ENCODE measurements at regions not wholly inside any gene's neighbourhood (a gene's known extent, or its start where the extent isn't known, plus 50 kb on each side); places are given as distances from the start of the nearest gene placed in this dataset.
"Not testable (repeated sequence)": the region's sequence is repeated elsewhere in the genome, so short reads cannot be mapped to it uniquely, and the experiment has no call there.

DNA sequence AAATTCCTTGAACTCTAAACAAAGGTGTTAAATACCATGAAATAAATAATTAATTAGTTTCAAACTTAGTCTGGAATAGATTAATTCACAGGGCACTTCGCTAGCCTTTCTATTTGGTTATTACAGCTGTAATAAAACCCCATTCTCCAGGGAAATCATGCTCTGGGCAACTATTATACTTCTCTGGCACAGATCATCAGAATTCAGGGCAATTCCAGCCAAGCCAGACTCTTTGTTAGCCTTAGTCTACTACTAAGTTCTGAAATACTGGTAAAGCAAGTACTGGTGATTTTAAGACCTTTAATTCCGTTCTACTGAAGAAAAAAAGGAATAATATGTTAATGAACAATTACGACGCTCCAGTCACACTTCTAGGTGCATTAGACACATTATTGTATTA is 123.4 kb upstream of the PDE1A start:
- TF ChIP-seq ZFX (IDR thresholded peaks at IDR 0.05), result no peak
- TF ChIP-seq, protein P1, sequence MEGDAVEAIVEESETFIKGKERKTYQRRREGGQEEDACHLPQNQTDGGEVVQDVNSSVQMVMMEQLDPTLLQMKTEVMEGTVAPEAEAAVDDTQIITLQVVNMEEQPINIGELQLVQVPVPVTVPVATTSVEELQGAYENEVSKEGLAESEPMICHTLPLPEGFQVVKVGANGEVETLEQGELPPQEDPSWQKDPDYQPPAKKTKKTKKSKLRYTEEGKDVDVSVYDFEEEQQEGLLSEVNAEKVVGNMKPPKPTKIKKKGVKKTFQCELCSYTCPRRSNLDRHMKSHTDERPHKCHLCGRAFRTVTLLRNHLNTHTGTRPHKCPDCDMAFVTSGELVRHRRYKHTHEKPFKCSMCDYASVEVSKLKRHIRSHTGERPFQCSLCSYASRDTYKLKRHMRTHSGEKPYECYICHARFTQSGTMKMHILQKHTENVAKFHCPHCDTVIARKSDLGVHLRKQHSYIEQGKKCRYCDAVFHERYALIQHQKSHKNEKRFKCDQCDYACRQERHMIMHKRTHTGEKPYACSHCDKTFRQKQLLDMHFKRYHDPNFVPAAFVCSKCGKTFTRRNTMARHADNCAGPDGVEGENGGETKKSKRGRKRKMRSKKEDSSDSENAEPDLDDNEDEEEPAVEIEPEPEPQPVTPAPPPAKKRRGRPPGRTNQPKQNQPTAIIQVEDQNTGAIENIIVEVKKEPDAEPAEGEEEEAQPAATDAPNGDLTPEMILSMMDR (conservative IDR thresholded peaks at IDR 0.05), result no peak
- H3K27ac ChIP-seq, result no peak overlapping the region

DNA sequence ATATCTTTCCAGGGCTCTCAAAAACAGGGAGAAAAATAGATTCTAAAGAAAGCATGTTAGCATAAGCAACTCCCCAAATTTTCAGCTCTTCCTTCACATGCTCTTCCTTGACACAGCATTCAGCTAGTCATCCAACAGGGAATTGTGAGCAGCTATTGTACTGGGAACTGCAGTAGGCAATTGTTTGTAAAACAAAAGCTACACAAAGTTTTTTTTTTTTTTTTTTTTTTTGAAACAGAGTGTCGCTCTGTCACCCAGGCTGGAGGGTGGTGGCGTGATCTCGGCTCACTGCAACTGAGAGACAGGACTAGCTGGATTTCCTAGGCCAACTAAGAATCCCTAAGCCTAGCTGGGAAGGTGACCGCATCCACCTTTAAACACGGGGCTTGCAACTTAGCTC is 125.4 kb upstream of the PDE1A start:
- not testable (repeated sequence) for H3K27ac ChIP-seq

DNA sequence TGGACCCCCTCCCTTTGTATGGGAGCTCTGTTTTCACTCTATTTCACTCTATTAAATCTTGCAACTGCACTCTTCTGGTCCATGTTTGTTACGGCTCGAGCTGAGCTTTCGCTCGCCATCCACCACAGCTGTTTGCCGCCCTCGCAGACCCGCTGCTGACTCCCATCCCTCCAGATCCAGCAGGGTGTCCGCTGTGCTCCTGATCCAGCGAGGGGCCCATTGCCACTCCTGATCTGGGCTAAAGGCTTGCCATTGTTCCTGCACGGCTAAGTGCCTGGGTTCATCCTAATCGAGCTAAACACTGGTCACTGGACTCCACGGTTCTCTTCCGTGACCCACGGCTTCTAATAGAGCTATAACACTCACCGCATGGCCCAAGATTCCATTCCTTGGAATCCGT is 125.9 kb upstream of the PDE1A start:
- not testable (repeated sequence) for H3K27ac ChIP-seq

DNA sequence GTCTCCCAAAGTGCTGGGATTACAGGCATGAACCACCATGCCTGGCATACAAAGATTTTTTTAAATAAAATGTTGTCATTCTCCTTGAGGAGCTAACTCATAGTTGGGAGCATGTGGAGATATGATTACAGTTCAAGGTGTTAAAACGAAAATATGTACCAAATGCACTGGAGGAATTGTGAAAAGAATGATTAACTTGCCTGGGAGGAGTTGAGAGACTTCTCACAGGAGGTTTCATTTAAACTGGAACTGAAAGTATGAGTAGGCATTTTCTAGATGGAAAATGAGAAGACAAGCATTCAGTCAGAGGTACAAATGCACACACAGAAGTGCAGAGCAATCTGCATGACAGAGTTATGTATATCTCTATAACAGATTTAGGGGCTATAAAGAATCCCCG is 126.6 kb upstream of the PDE1A start:
- no peak overlapping the region for H3K27ac ChIP-seq
- TF ChIP-seq, protein P1 (conservative IDR thresholded peaks at IDR 0.05), result no peak

DNA sequence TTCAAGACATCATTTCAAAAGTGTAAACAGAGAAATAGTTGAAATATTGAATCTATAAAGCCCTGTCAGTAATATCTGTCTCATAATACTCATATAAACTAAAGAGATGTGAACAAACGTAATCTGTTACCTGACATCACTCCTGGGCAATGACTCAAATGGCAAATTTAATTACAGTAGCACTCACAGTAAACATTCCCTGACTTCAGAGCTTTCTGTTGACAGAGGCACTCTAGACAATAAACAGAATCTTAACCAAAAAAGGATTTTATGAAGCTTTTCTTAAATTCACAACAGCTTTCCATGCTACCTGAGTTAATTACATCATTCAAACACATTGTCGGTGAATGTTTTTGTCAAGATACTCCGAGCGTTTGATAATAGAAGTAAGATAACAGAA is 128.1 kb upstream of the PDE1A start:
- no peak overlapping the region for H3K27ac ChIP-seq
- TF ChIP-seq, protein P1 (conservative IDR thresholded peaks at IDR 0.05), result no peak
- no peak for TF ChIP-seq ZFX (IDR thresholded peaks at IDR 0.05)

DNA sequence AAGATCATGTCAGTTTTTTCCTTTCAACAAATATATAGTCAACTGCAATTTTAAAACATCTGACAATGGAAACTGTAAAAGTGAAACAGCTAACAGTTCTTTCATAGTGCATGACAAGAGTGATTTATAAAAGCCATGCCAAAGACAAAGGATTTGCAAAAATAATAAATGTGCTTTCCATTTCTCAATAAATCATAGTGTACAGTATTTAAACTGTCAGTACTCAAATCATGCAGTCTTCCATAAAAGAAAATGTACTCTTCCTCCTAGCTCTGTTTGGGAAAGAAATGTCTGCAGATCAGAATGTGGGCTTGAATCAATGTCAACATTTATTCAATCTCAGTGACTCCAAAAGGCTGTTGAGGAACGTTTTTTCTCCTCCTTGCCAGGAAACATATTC is 131.7 kb upstream of the PDE1A start:
- H3K27ac ChIP-seq, result no peak overlapping the region
- TF ChIP-seq ZFX (IDR thresholded peaks at IDR 0.05), result no peak
- TF ChIP-seq, protein P1 (conservative IDR thresholded peaks at IDR 0.05), result no peak

DNA sequence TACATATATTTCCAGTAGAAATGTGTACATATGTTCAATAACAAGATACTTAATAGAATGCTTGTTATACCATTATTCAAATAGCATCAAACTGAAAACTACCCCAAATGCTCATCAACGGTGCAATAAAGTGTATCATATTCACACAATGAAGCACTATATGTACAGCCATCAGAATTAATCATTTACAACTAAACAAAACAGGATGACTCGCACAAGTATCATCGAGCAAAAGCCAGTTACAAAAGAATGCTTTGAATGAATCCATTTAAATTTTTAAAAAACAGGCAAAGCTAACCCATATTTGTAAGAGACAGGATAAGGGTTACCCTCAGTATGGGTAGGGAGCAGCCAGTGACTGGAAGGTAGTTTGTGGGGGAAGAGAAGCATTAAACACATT is 132.8 kb upstream of the PDE1A start:
- no peak overlapping the region for H3K27ac ChIP-seq
- TF ChIP-seq, protein P1 (conservative IDR thresholded peaks at IDR 0.05), result no peak

DNA sequence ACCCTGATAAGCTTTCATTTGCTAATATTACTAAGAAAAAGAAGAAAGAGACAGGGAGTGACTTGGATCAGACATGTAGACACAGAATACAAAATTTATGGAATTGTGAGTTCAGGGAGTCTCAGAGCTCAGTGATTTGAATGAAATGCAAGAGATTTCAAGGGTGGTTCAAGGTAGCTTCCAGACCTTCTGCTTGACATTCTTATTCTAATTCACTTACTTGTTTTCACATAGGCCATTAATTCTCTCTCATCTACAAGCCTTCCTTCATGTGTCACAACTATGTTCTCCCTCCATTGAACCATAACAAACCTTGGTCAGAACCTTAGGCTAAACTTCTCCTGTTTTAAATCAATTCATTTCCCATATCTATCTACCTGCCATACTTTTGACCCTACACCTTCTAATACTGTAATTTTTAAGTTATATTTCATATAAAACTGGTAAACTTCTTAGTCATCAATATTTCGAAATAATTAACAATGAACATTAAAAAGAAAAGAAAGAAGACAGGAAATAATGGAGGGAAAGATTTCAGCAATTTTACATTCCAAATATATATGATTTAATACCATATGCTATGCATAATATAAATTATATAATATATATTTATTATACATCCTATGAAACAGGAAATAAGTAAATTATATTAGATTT is 139.2 kb upstream of the PDE1A start:
- H3K27ac ChIP-seq, result no peak overlapping the region
- TF ChIP-seq, protein P1 (conservative IDR thresholded peaks at IDR 0.05), result no peak

DNA sequence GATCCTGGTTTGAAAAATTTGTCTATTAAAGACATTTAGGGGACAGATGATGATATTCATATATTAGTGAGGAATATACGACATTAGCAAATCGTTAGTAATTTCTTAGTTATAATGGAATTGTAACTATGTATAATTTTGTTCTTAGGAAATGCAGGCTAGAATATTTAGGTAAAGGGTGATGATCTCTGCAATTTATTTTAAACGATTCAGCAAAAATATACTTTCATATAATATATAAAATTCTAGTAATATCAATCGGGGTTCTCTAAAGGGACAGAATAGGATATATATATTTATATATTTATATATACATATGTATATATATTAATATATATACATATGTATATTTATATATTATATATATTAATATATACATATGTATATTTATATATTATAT is 142.5 kb upstream of the DNAJC10 start:
- TF ChIP-seq, protein P1 (conservative IDR thresholded peaks at IDR 0.05), result no peak
- no peak for TF ChIP-seq ZFX (IDR thresholded peaks at IDR 0.05)
- no peak overlapping the region for H3K27ac ChIP-seq
